Skeletal muscle tissue (tissue), 3 donors: ENCODE measurements at regions not wholly inside any gene's neighbourhood (a gene's known extent, or its start where the extent isn't known, plus 50 kb on each side); places are given as distances from the start of the nearest gene placed in this dataset.

Source experiments
- H3K27ac ChIP-seq: one replicate; pipeline ENCODE4 v1.7.0; 2013; ENCODE audit warnings: mild to moderate bottlenecking, low read depth, low read length, inconsistent platforms
- H3K27me3 ChIP-seq, 3 donors: one replicate each; pipeline ENCODE4 v1.7.0; 2013; ENCODE audit warnings: low read length in 3 of 3; ENCODE audit not compliant: control insufficient read depth in 3 of 3, insufficient read depth in 3 of 3
- H3K36me3 ChIP-seq, 3 donors: one replicate each; pipeline ENCODE4 v1.7.0; 2013; ENCODE audit warnings: low read length in 3 of 3; ENCODE audit not compliant: control insufficient read depth in 3 of 3, insufficient read depth in 3 of 3
- H3K4me1 ChIP-seq, 3 donors: one replicate each; pipeline ENCODE4 v1.7.0; 2013; ENCODE audit warnings: low read length in 3 of 3, mild to moderate bottlenecking in 3 of 3; ENCODE audit not compliant: control insufficient read depth in 3 of 3, insufficient read depth in 3 of 3
- H3K4me3 ChIP-seq, 3 donors: one replicate each; pipeline ENCODE4 v1.7.0; 2013; ENCODE audit warnings: low read length in 3 of 3
- H3K9ac ChIP-seq, 3 donors: one replicate each; pipeline ENCODE4 v1.7.0; 2013; ENCODE audit warnings: low read length in 3 of 3, mild to moderate bottlenecking in 3 of 3, moderate library complexity in 2 of 3, low read depth in 1 of 3
- H3K9me3 ChIP-seq, 3 donors: one replicate each; pipeline ENCODE4 v1.7.0; 2013; ENCODE audit warnings: low read length in 3 of 3; ENCODE audit not compliant: control insufficient read depth in 3 of 3
- donor health status: Osteomylitis.

- Histone ChIP-seq H3K27ac (no peak overlapping the region), H3K9me3 (no peaks in the 10 kb centered on the region), H3K36me3 (no peaks in the 10 kb centered on the region), H3K27me3 (no peaks in the 10 kb centered on the region), H3K9ac (no peak overlapping the region), H3K4me1 (peaks cover 0 to 16% (median 12%) of the 10 kb centered on the region in 3 donors), H3K4me3 (no peak overlapping the region)
These were observed 145.9 kb downstream of the CPEB2 start for GRCh38 chr4:15148199-15148598.

GRCh38 chr4:15148691-15149090, 146.4 kb downstream of the CPEB2 start:
- no peak overlapping the region for H3K27ac ChIP-seq

GRCh38 chr4:15149234-15149838, 147.1 kb downstream of the CPEB2 start:
- H3K4me1 ChIP-seq = peaks cover 0 to 16% (median 12%) of the 10 kb centered on the region in 3 donors
- no peaks in the 10 kb centered on the region for H3K27me3 ChIP-seq
- no peaks in the 10 kb centered on the region for H3K9me3 ChIP-seq
- H3K36me3 ChIP-seq = no peaks in the 10 kb centered on the region
- no peak overlapping the region for H3K4me3 ChIP-seq
- H3K9ac ChIP-seq = no peak overlapping the region
- H3K27ac ChIP-seq = no peak overlapping the region

More at GRCh38 chr4:15148691-15149090, 146.4 kb downstream of the CPEB2 start:
- no peaks in the 10 kb centered on the region for H3K9me3 ChIP-seq
- H3K4me1 ChIP-seq = peaks cover 0 to 16% (median 12%) of the 10 kb centered on the region in 3 donors
- no peak overlapping the region for H3K4me3 ChIP-seq
- H3K27me3 ChIP-seq = no peaks in the 10 kb centered on the region
- H3K36me3 ChIP-seq = no peaks in the 10 kb centered on the region
- H3K9ac ChIP-seq = no peak overlapping the region

GRCh38 chr4:15149839-15150592, 147.7 kb downstream of the CPEB2 start:
- Histone ChIP-seq H3K27ac (no peak overlapping the region), H3K9ac (no peak overlapping the region), H3K4me3 (peak overlapping the region in 1 of 3 donors; percentile 18)

GRCh38 chr4:15150631-15151030, 148.3 kb downstream of the CPEB2 start:
- no peak overlapping the region for H3K27ac ChIP-seq
- H3K4me1 ChIP-seq = peaks cover 0 to 16% (median 12%) of the 10 kb centered on the region in 3 donors
- H3K27me3 ChIP-seq = no peaks in the 10 kb centered on the region
- no peaks in the 10 kb centered on the region for H3K36me3 ChIP-seq
- no peaks in the 10 kb centered on the region for H3K9me3 ChIP-seq
- no peak overlapping the region for H3K4me3 ChIP-seq
- no peak overlapping the region for H3K9ac ChIP-seq

More at GRCh38 chr4:15149839-15150592, 147.7 kb downstream of the CPEB2 start:
- H3K36me3 ChIP-seq = no peaks in the 10 kb centered on the region
- peaks cover 0 to 16% (median 12%) of the 10 kb centered on the region in 3 donors for H3K4me1 ChIP-seq
- no peaks in the 10 kb centered on the region for H3K27me3 ChIP-seq
- no peaks in the 10 kb centered on the region for H3K9me3 ChIP-seq

GRCh38 chr4:15151033-15151432, 148.8 kb downstream of the CPEB2 start:
- no peak overlapping the region for H3K27ac ChIP-seq
- H3K4me1 ChIP-seq = peaks cover 0 to 16% (median 12%) of the 10 kb centered on the region in 3 donors
- H3K9ac ChIP-seq = no peak overlapping the region
- H3K4me3 ChIP-seq = no peak overlapping the region
- H3K36me3 ChIP-seq = no peaks in the 10 kb centered on the region
- H3K9me3 ChIP-seq = no peaks in the 10 kb centered on the region
- no peaks in the 10 kb centered on the region for H3K27me3 ChIP-seq

GRCh38 chr4:15153662-15154061, 151.4 kb downstream of the CPEB2 start:
- Histone ChIP-seq H3K9me3 (no peaks in the 10 kb centered on the region), H3K9ac (no peak overlapping the region), H3K27me3 (no peaks in the 10 kb centered on the region), H3K4me3 (no peak overlapping the region), H3K36me3 (no peaks in the 10 kb centered on the region), H3K27ac (no peak overlapping the region), H3K4me1 (peaks cover 0 to 16% (median 12%) of the 10 kb centered on the region in 3 donors)

- H3K9ac ChIP-seq = no peak overlapping the region
- H3K36me3 ChIP-seq = no peaks in the 10 kb centered on the region
- no peak overlapping the region for H3K4me3 ChIP-seq
- no peaks in the 10 kb centered on the region for H3K27me3 ChIP-seq
- H3K27ac ChIP-seq = no peak overlapping the region
- H3K4me1 ChIP-seq = no peaks in the 10 kb centered on the region
- H3K9me3 ChIP-seq = no peaks in the 10 kb centered on the region
These were observed 156.3 kb downstream of the CPEB2 start for GRCh38 chr4:15158406-15159091.

- no peaks in the 10 kb centered on the region for H3K27me3 ChIP-seq
- no peaks in the 10 kb centered on the region for H3K9me3 ChIP-seq
- H3K27ac ChIP-seq = no peak overlapping the region
- H3K36me3 ChIP-seq = no peaks in the 10 kb centered on the region
- H3K4me1 ChIP-seq = no peaks in the 10 kb centered on the region
- no peak overlapping the region for H3K9ac ChIP-seq
- no peak overlapping the region for H3K4me3 ChIP-seq
These were observed 157.3 kb downstream of the CPEB2 start for GRCh38 chr4:15159477-15160019.

- Histone ChIP-seq H3K9me3 (no peaks in the 10 kb centered on the region), H3K27ac (no peak overlapping the region), H3K36me3 (no peaks in the 10 kb centered on the region), H3K4me1 (no peaks in the 10 kb centered on the region), H3K4me3 (no peak overlapping the region), H3K27me3 (no peaks in the 10 kb centered on the region), H3K9ac (no peak overlapping the region)
These were observed 159.2 kb downstream of the CPEB2 start for GRCh38 chr4:15161439-15161838.
